H9 (cell line): ENCODE measurements at regions not wholly inside any gene's neighbourhood (a gene's known extent, or its start where the extent isn't known, plus 50 kb on each side); places are given as distances from the start of the nearest gene placed in this dataset.

Source experiments
- DNase-seq: peaks from one replicate; pipeline ENCODE4 v3.0.0-alpha.2; 2017
- H2AFZ ChIP-seq: one replicate; pipeline ENCODE4 v1.6.1; 2013; ENCODE audit warnings: mild to moderate bottlenecking, low read length, control low read depth, moderate library complexity
- H2AK5ac ChIP-seq: 2 replicates; pipeline ENCODE4 v1.6.1; 2013; ENCODE audit warnings: low read length, control low read depth, mixed read lengths; ENCODE audit not compliant: insufficient read length
- H2BK120ac ChIP-seq: one replicate; pipeline ENCODE4 v1.6.1; 2013; ENCODE audit warnings: low read depth, mild to moderate bottlenecking, low read length, control low read depth, inconsistent platforms; ENCODE audit not compliant: poor library complexity, severe bottlenecking
- H2BK12ac ChIP-seq: 2 replicates; pipeline ENCODE4 v1.6.1; 2013; ENCODE audit warnings: low read length, control low read depth, mixed read lengths, low read depth; ENCODE audit not compliant: insufficient read length
- H2BK15ac ChIP-seq: 2 replicates; pipeline ENCODE4 v1.6.1; 2013; ENCODE audit warnings: low read depth, low read length, control low read depth
- H2BK20ac ChIP-seq: one replicate; pipeline ENCODE4 v1.6.1; 2013; ENCODE audit warnings: low read depth, mild to moderate bottlenecking, low read length, control low read depth, inconsistent platforms; ENCODE audit not compliant: poor library complexity, severe bottlenecking
- H2BK5ac ChIP-seq: 2 replicates; pipeline ENCODE4 v1.6.1; 2013; ENCODE audit warnings: low read length, control low read depth, mixed read lengths; ENCODE audit not compliant: insufficient read length
- H3K14ac ChIP-seq: 2 replicates; pipeline ENCODE4 v1.6.1; 2013; ENCODE audit warnings: low read length, control low read depth; ENCODE audit not compliant: insufficient read depth
- H3K18ac ChIP-seq: 2 replicates; pipeline ENCODE4 v1.6.1; 2013; ENCODE audit warnings: low read depth, mild to moderate bottlenecking, mixed read lengths, low read length, control low read depth; ENCODE audit not compliant: insufficient read length
- H3K23ac ChIP-seq: 2 replicates; pipeline ENCODE4 v1.6.1; 2013; ENCODE audit warnings: low read length, control low read depth, mixed read lengths, low read depth; ENCODE audit not compliant: insufficient read length
- H3K23me2 ChIP-seq: 2 replicates; pipeline ENCODE4 v1.6.1; 2013; ENCODE audit warnings: low read depth, mild to moderate bottlenecking, mixed read lengths, low read length, control low read depth; ENCODE audit not compliant: insufficient read length, poor library complexity, severe bottlenecking
- H3K27ac ChIP-seq: 2 replicates; pipeline ENCODE4 v1.5.1; 2013; ENCODE audit warnings: low read length, control low read depth, mixed read lengths, low read depth; ENCODE audit not compliant: insufficient read length
- H3K27me3 ChIP-seq: 2 replicates; pipeline ENCODE4 v1.6.1; 2013; ENCODE audit warnings: low read length, control low read depth, inconsistent platforms; ENCODE audit not compliant: insufficient read depth
- H3K4ac ChIP-seq: 2 replicates; pipeline ENCODE4 v1.6.1; 2013; ENCODE audit warnings: low read depth, mild to moderate bottlenecking, control low read depth, inconsistent platforms, low read length, moderate library complexity
- H3K4me1 ChIP-seq: 2 replicates; pipeline ENCODE4 v1.6.1; 2013; ENCODE audit warnings: low read length, control low read depth, inconsistent platforms; ENCODE audit not compliant: insufficient read depth
- H3K4me2 ChIP-seq: 2 replicates; pipeline ENCODE4 v1.6.1; 2013; ENCODE audit warnings: low read length, control low read depth, mixed read lengths; ENCODE audit not compliant: insufficient read length, insufficient read depth
- H3K56ac ChIP-seq: 2 replicates; pipeline ENCODE4 v1.6.1; 2013; ENCODE audit warnings: low read depth, mild to moderate bottlenecking, mixed read lengths, low read length, control low read depth; ENCODE audit not compliant: insufficient read length
- H3K79me1 ChIP-seq: 2 replicates; pipeline ENCODE4 v1.6.1; 2013; ENCODE audit warnings: low read depth, mild to moderate bottlenecking, moderate library complexity, low read length, control low read depth, inconsistent platforms; ENCODE audit not compliant: insufficient read depth, poor library complexity, severe bottlenecking
- H3K79me2 ChIP-seq: 2 replicates; pipeline ENCODE4 v1.6.1; 2013; ENCODE audit warnings: low read length, control low read depth, inconsistent platforms; ENCODE audit not compliant: insufficient read depth
- H3K9ac ChIP-seq: 2 replicates; pipeline ENCODE4 v1.6.1; 2013; ENCODE audit warnings: low read length, control low read depth, mixed read lengths; ENCODE audit not compliant: insufficient read length; ENCODE audit errors: extremely low read depth
- H3K9me3 ChIP-seq: one replicate; pipeline ENCODE4 v1.6.1; 2013; ENCODE audit warnings: low read depth, low read length, inconsistent platforms; ENCODE audit not compliant: control insufficient read depth
- H3T11ph ChIP-seq: one replicate; pipeline ENCODE4 v1.6.1; 2013; ENCODE audit warnings: mild to moderate bottlenecking, low read length, control low read depth, inconsistent platforms
- H4K20me1 ChIP-seq: one replicate; pipeline ENCODE4 v1.6.1; 2013; ENCODE audit not compliant: control insufficient read depth, insufficient read length, insufficient read depth
- H4K5ac ChIP-seq: 2 replicates; pipeline ENCODE4 v1.6.1; 2013; ENCODE audit warnings: low read depth, mild to moderate bottlenecking, mixed read lengths, low read length, control low read depth; ENCODE audit not compliant: insufficient read length
- H4K8ac ChIP-seq: replicated peaks from 2 replicates; pipeline ENCODE4 v1.6.1; 2013; ENCODE audit warnings: low read length, control low read depth, mixed read lengths, low read depth; ENCODE audit not compliant: insufficient read length
- H4K91ac ChIP-seq: 2 replicates; pipeline ENCODE4 v1.6.1; 2013; ENCODE audit warnings: low read depth, mild to moderate bottlenecking, moderate library complexity, mixed read lengths, low read length, control low read depth; ENCODE audit not compliant: insufficient read length
- H3K27ac Mint-ChIP-seq, 3 experiments: 2 replicates in 2 of 3; 3 replicates in 1 of 3; pipeline ENCODE4 v1.8.0; 2020 to 2021; ENCODE audit warnings: mixed read lengths in 3 of 3, mild to moderate bottlenecking in 1 of 3, moderate library complexity in 1 of 3
- H3K27me3 Mint-ChIP-seq: 2 replicates; pipeline ENCODE4 v1.8.0; 2021; ENCODE audit warnings: low read depth, mild to moderate bottlenecking, moderate library complexity, mixed read lengths
- H3K36me3 Mint-ChIP-seq, 3 experiments: 2 replicates in 2 of 3; 3 replicates in 1 of 3; pipeline ENCODE4 v1.8.0; 2020 to 2021; ENCODE audit warnings: low read depth in 3 of 3, mixed read lengths in 3 of 3; ENCODE audit not compliant: insufficient read depth in 1 of 3
- H3K4me1 Mint-ChIP-seq, 2 experiments: 2 replicates each; pipeline ENCODE4 v1.8.0; 2020; ENCODE audit warnings: mixed read lengths in 2 of 2
- H3K4me3 Mint-ChIP-seq, 2 experiments: 2 replicates in 1 of 2; 3 replicates in 1 of 2; pipeline ENCODE4 v1.8.0; 2020 to 2021; ENCODE audit warnings: mild to moderate bottlenecking in 2 of 2, mixed read lengths in 2 of 2, moderate library complexity in 1 of 2
- H3K9me3 Mint-ChIP-seq, 2 experiments: 2 replicates in 1 of 2; 3 replicates in 1 of 2; pipeline ENCODE4 v1.8.0; 2020; ENCODE audit warnings: mild to moderate bottlenecking in 2 of 2, mixed read lengths in 2 of 2, moderate library complexity in 1 of 2
- WGBS: extraction: QIAGEN DNeasy Blood & Tissue Kit; methylation state at CpG from one replicate; pipeline ENCODE4 v1.1.7; 2013; ENCODE audit warnings: missing lambda C conversion rate, low lambda C conversion rate, mixed read lengths; ENCODE audit not compliant: insufficient read length; ENCODE audit errors: extremely low coverage; 5-methylcytosine and 5-hydroxymethylcytosine counted together
- TF ChIP-seq, protein P1 (sequence below): fragments of 200-600 bp; sonication (generic); conservative IDR thresholded peaks from 3 replicates; pipeline ENCODE4 v1.8.0; 2021; ENCODE audit warnings: antibody characterized with exemption, mild to moderate bottlenecking

DNA sequence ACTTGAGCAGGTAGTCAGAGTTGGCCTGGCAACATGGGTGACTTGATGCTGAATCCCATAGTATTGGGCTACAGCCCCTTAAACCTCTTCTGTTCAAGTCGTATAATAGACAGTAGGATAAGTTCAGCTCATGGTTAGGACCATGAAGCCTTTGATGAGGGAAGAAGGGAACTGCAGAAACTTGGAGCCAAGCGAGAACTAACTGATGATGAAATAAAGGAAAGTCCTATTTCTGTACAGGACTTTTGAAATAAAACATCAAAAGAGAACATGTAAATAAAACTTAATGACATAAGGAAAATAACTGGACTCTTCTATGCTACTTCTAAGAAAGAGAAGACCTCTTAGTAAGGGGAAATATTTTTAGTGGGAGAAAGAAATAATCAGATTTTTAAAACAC, 51.2 kb upstream of the UGP2 start:
- no peak for DNase-seq
- no CpG with 5 or more reads among the region's 2 CpGs for WGBS
- H3K14ac ChIP-seq, result no peak overlapping the region
- H3K79me2 ChIP-seq, result no peaks in the 10 kb centered on the region; the same call in 1 of the 2 replicates
- TF ChIP-seq, protein P1, sequence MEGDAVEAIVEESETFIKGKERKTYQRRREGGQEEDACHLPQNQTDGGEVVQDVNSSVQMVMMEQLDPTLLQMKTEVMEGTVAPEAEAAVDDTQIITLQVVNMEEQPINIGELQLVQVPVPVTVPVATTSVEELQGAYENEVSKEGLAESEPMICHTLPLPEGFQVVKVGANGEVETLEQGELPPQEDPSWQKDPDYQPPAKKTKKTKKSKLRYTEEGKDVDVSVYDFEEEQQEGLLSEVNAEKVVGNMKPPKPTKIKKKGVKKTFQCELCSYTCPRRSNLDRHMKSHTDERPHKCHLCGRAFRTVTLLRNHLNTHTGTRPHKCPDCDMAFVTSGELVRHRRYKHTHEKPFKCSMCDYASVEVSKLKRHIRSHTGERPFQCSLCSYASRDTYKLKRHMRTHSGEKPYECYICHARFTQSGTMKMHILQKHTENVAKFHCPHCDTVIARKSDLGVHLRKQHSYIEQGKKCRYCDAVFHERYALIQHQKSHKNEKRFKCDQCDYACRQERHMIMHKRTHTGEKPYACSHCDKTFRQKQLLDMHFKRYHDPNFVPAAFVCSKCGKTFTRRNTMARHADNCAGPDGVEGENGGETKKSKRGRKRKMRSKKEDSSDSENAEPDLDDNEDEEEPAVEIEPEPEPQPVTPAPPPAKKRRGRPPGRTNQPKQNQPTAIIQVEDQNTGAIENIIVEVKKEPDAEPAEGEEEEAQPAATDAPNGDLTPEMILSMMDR, result no peak
- no peak overlapping the region for H3K23ac ChIP-seq
- H4K8ac ChIP-seq, result no peak overlapping the region
- H4K20me1 ChIP-seq, result no peaks in the 10 kb centered on the region
- H4K91ac ChIP-seq, result no peak overlapping the region
- H3K4me2 ChIP-seq, result no peak overlapping the region
- Mint-ChIP-seq H3K27me3 (no peaks in the 10 kb centered on the region), H3K27ac (no peak overlapping the region), H3K9me3 (no peaks in the 10 kb centered on the region; a peak in 1 of 5 replicates), H3K4me3 (no peak overlapping the region), H3K4me1 (peaks cover 24 to 27% of the 10 kb centered on the region in 2 experiments), H3K36me3 (peaks cover 0 to 7% (median 0%) of the 10 kb centered on the region in 3 experiments; a peak in 3 of 7 replicates)
- no peak overlapping the region for H3T11ph ChIP-seq
- no peak overlapping the region for H2BK120ac ChIP-seq
- H2BK12ac ChIP-seq, result no peak overlapping the region
- no peak overlapping the region for H2AFZ ChIP-seq
- H3K18ac ChIP-seq, result no peak overlapping the region
- H3K4ac ChIP-seq, result no peak overlapping the region
- no peak overlapping the region for H3K9ac ChIP-seq
- no peak overlapping the region for H2BK5ac ChIP-seq
- H2BK15ac ChIP-seq, result no peak overlapping the region
- no peak overlapping the region for H2AK5ac ChIP-seq
- no peak overlapping the region for H4K5ac ChIP-seq
- no peaks in the 10 kb centered on the region for H3K9me3 ChIP-seq
- no peak overlapping the region for H3K56ac ChIP-seq
- H3K4me1 ChIP-seq, result peaks cover 8% of the 10 kb centered on the region
- no peak overlapping the region for H2BK20ac ChIP-seq
- no peaks in the 10 kb centered on the region; the same call in 1 of the 2 replicates for H3K27me3 ChIP-seq
- no peak overlapping the region for H3K27ac ChIP-seq
- H3K79me1 ChIP-seq, result no peaks in the 10 kb centered on the region
- no peaks in the 10 kb centered on the region for H3K23me2 ChIP-seq
